Naive thymus-derived CD8-positive, alpha-beta T cell (primary cell): ENCODE measurements at regions not wholly inside any gene's neighbourhood (a gene's known extent, or its start where the extent isn't known, plus 50 kb on each side); places are given as distances from the start of the nearest gene placed in this dataset.

ENCODE experiments used
- ATAC-seq, 2 donors: fragments of 150-1000 bp; cut with Tn5 transposase in 1 of 2; sonication (Bioruptor Pico), chemical (Tn5 transposase) in 1 of 2; 1 replicate in 1 of 2; 2 replicates in 1 of 2; pipeline ENCODE4 v1.10.0; 2021; ENCODE audit warnings: mild to moderate bottlenecking in 2 of 2, moderate library complexity in 2 of 2
- POLR2A ChIA-PET: fragments of 350-600 bp; sonication (Branson Sonifier 250); formaldehyde crosslinking; loops from one replicate; lab custom pipeline; 2021; ENCODE audit warnings: antibody characterized with exemption; lab: Charles Lee
- DNase-seq, 10 donors: peaks; one replicate each; pipeline versions ENCODE4 v3.0.0 to v3.0.0-alpha.2; 2020 to 2022
- H3K27ac Mint-ChIP-seq, 10 donors: one replicate each; pipeline ENCODE4 v1.8.0; 2020 to 2022; ENCODE audit warnings: mild to moderate bottlenecking in 10 of 10, mixed read lengths in 10 of 10, moderate library complexity in 4 of 10, inconsistent platforms in 1 of 10
- H3K27me3 Mint-ChIP-seq, 5 donors: one replicate each; pipeline ENCODE4 v1.8.0; 2021 to 2022; ENCODE audit warnings: mixed read lengths in 5 of 5
- H3K36me3 Mint-ChIP-seq, 3 donors: one replicate each; pipeline ENCODE4 v1.8.0; 2020 to 2022; ENCODE audit warnings: mixed read lengths in 3 of 3, mild to moderate bottlenecking in 2 of 3, inconsistent platforms in 1 of 3
- H3K4me1 Mint-ChIP-seq, 4 donors: one replicate each; pipeline ENCODE4 v1.8.0; 2021 to 2022; ENCODE audit warnings: mixed read lengths in 4 of 4
- H3K4me3 Mint-ChIP-seq, 10 donors: one replicate each; pipeline ENCODE4 v1.8.0; 2020 to 2022; ENCODE audit warnings: mild to moderate bottlenecking in 10 of 10, mixed read lengths in 10 of 10, moderate library complexity in 6 of 10, inconsistent platforms in 1 of 10
- H3K9me3 Mint-ChIP-seq, 9 donors: one replicate each; pipeline ENCODE4 v1.8.0; 2020 to 2022; ENCODE audit warnings: mixed read lengths in 9 of 9, mild to moderate bottlenecking in 3 of 9, inconsistent platforms in 1 of 9, moderate library complexity in 1 of 9

DNA sequence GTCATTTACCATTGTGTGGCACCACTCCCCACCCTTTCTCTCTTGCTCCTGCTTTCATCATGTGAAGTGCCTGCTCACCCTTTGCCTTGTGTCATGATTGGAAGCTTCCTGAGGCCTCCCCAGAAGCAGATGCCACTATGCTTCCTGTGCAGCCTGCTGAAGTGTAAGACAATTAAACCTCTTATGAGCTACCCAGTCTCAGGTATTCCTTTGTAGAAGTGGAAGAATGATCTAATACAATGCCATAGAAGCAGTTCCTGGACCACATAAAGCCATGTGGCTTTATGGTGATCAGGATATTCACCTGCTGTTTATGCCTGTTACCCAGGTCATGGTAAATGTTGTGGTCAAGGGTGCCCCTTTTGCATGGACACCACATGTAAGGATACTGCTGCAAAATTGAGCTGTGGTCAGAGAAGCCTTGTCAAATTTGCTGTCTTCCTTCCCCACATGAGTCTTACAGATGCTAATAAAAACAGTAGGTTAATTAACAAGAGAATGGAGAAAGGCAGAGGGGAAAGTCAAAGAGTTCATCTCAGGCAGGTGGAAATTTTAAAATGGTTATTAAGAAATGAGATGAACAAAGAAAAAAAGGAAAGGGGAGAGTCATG is 112.8 kb upstream of the IFNG-AS1 start:
- H3K27ac Mint-ChIP-seq: peak overlapping the region in 2 of 10 donors; percentile 38 to 63
- peaks cover 0 to 4% (median 0%) of the 10 kb centered on the region in 4 donors for H3K4me1 Mint-ChIP-seq
- peaks cover 0 to 2% (median 0%) of the 10 kb centered on the region in 5 donors for H3K27me3 Mint-ChIP-seq
- POLR2A ChIA-PET: interaction anchor here (0.6 kb wide), 1 partner anchor 19 kb away, joined by 9 read pairs; no protein-coding TSS in a partner anchor
- H3K4me3 Mint-ChIP-seq: no peak overlapping the region
- H3K36me3 Mint-ChIP-seq: peaks cover 0 to 10% (median 4%) of the 10 kb centered on the region in 3 donors
- DNase-seq (no peak), ATAC-seq (no peak)
- peaks cover 0 to 6% (median 0%) of the 10 kb centered on the region in 9 donors for H3K9me3 Mint-ChIP-seq

DNA sequence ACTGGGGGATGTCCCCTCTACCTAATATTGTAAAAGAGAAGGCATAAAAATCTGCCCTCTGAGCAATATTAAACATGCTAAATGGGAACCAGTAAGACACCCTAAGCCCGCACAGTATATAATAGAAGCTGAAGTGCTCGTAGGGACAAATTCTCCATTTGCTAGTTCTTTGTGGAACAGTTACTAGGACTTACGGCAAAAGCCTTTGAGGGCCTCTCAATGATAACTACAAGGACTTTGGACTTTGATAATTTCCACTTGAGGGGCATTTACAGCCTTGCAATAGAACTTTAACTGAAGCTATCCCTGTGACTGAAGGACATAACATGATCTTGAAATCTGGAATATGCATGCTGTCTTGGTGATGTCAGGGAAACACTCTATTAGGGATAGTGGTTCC is 111.5 kb upstream of the IFNG-AS1 start:
- DNase-seq (no peak), ATAC-seq (no peak)
- peaks cover 0 to 4% (median 0%) of the 10 kb centered on the region in 4 donors for H3K4me1 Mint-ChIP-seq
- no peak overlapping the region for H3K4me3 Mint-ChIP-seq
- POLR2A ChIA-PET: interaction anchor here (0.6 kb wide), 1 partner anchor 139 kb away, joined by 3 read pairs; no protein-coding TSS in a partner anchor
- H3K36me3 Mint-ChIP-seq: peaks cover 0 to 10% (median 4%) of the 10 kb centered on the region in 3 donors
- peaks cover 0 to 6% (median 0%) of the 10 kb centered on the region in 9 donors for H3K9me3 Mint-ChIP-seq
- no peak overlapping the region for H3K27ac Mint-ChIP-seq
- peaks cover 0 to 2% (median 0%) of the 10 kb centered on the region in 5 donors for H3K27me3 Mint-ChIP-seq

- no peak for DNase-seq
- H3K9me3 Mint-ChIP-seq: peaks cover 0 to 6% (median 0%) of the 10 kb centered on the region in 9 donors
- peaks cover 0 to 10% (median 4%) of the 10 kb centered on the region in 3 donors for H3K36me3 Mint-ChIP-seq
- peaks cover 0 to 8% (median 0%) of the 10 kb centered on the region in 5 donors for H3K27me3 Mint-ChIP-seq
- peaks cover 0 to 2% (median 0%) of the 10 kb centered on the region in 4 donors for H3K4me1 Mint-ChIP-seq
- H3K27ac Mint-ChIP-seq: no peak overlapping the region
- ATAC-seq: no peak
- POLR2A ChIA-PET: no interaction called here
- H3K4me3 Mint-ChIP-seq: no peak overlapping the region
Measured at GRCh38 chr12:67879937-67880336, 109.3 kb upstream of the IFNG-AS1 start.

GRCh38 chr12:67881565-67881964 is 107.7 kb upstream of the IFNG-AS1 start:
- no peak overlapping the region for H3K27ac Mint-ChIP-seq
- ATAC-seq (no peak), DNase-seq (no peak)
- peaks cover 0 to 5% (median 1%) of the 10 kb centered on the region in 3 donors for H3K36me3 Mint-ChIP-seq
- H3K4me3 Mint-ChIP-seq: no peak overlapping the region
- H3K4me1 Mint-ChIP-seq: peaks cover 0 to 2% (median 0%) of the 10 kb centered on the region in 4 donors
- peaks cover 0 to 8% (median 0%) of the 10 kb centered on the region in 5 donors for H3K27me3 Mint-ChIP-seq
- POLR2A ChIA-PET: no interaction called here
- peaks cover 0 to 2% (median 0%) of the 10 kb centered on the region in 9 donors for H3K9me3 Mint-ChIP-seq

DNA sequence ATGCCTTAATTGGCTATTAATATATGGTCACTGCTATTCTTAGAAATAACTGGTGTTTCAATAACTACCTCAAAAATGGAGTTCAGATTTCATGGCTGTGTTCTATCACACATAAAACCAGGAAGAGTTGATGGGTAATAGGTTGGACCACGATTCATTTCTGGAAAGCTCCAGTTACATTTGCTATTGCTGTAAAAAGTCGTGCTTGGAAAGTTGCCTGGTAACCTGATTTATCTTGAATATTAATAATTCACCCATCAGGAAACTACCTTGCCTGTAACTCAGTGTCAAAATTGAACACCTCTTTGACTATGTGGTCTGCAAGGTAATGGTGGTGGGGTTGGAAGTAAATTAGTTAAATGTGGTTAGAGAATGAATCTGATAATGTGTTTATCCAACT is 104.7 kb upstream of the IFNG-AS1 start:
- Mint-ChIP-seq H3K36me3 (no peaks in the 10 kb centered on the region), H3K4me3 (no peak overlapping the region), H3K27ac (no peak overlapping the region), H3K9me3 (no peaks in the 10 kb centered on the region), H3K4me1 (peaks cover 0 to 1% (median 0%) of the 10 kb centered on the region in 4 donors), H3K27me3 (peaks cover 0 to 8% (median 0%) of the 10 kb centered on the region in 5 donors)
- no peak for DNase-seq
- POLR2A ChIA-PET: no interaction called here
- ATAC-seq: no peak

DNA sequence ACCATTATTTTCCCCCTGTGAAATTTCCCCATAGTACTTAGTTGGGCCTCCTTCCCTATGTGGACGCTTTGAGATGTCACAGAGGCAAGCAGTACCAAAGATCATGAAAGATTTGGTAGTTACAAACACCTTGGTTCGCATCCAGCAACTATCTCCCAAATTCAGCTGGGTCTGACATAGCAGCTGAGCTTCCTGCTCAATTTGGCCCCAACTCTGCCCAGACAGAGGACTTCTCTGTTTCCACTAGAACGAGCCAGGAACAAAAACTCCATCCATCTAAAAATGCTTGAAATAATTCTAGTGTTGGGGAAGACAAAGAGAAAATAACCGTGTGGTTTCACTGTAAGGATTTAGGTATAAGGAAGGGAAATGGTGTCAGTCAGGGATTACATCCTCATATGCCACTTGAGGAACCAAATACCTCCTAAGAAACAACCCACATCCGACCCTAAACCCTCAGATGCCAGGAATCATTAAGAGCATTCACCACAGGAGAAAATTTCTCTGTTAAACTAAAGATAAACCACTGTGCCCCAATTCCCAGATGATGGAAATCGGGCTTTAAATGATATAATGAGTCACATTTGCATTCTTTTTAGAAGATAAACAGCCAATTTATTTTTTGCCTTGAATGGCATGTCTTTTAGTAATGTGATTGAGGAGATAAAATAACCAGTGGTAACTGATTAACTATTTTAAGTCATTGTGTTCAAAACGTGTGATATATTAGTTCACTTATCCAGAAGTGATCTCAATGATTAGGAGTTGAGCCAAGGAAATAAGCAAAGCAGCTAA is 103.7 kb upstream of the IFNG-AS1 start:
- Mint-ChIP-seq H3K36me3 (no peaks in the 10 kb centered on the region), H3K27ac (peak overlapping the region in 1 of 10 donors; percentile 33), H3K9me3 (no peaks in the 10 kb centered on the region), H3K4me1 (peaks cover 1 to 4% (median 2%) of the 10 kb centered on the region in 4 donors), H3K27me3 (peaks cover 0 to 8% (median 0%) of the 10 kb centered on the region in 5 donors), H3K4me3 (no peak overlapping the region)
- DNase-seq: no peak
- no peak for ATAC-seq
- POLR2A ChIA-PET: no interaction called here

GRCh38 chr12:67887065-67887464 is 102.2 kb upstream of the IFNG-AS1 start:
- POLR2A ChIA-PET: no interaction called here
- Mint-ChIP-seq H3K27me3 (peaks cover 0 to 8% (median 0%) of the 10 kb centered on the region in 5 donors), H3K36me3 (no peaks in the 10 kb centered on the region), H3K4me3 (no peak overlapping the region), H3K9me3 (no peaks in the 10 kb centered on the region), H3K4me1 (peaks cover 12 to 18% (median 16%) of the 10 kb centered on the region in 4 donors), H3K27ac (no peak overlapping the region)
- DNase-seq: no peak
- ATAC-seq: no peak

- Mint-ChIP-seq H3K4me3 (no peak overlapping the region), H3K4me1 (peaks cover 15 to 18% (median 17%) of the 10 kb centered on the region in 4 donors), H3K27me3 (peaks cover 0 to 2% (median 0%) of the 10 kb centered on the region in 5 donors), H3K36me3 (peaks cover 0 to 5% (median 0%) of the 10 kb centered on the region in 3 donors), H3K9me3 (peaks cover 0 to 3% (median 0%) of the 10 kb centered on the region in 9 donors), H3K27ac (peak overlapping the region in 1 of 10 donors; percentile 66)
- DNase-seq (no peak), ATAC-seq (no peak)
- POLR2A ChIA-PET: interaction anchor here (0.8 kb wide), 1 partner anchor 11 kb away, joined by 7 read pairs; no protein-coding TSS in a partner anchor
Measured at GRCh38 chr12:67889931-67890330, 99.3 kb upstream of the IFNG-AS1 start.

GRCh38 chr12:67890726-67891258 is 98.5 kb upstream of the IFNG-AS1 start:
- Mint-ChIP-seq H3K9me3 (peaks cover 0 to 3% (median 0%) of the 10 kb centered on the region in 9 donors), H3K36me3 (peaks cover 0 to 5% (median 0%) of the 10 kb centered on the region in 3 donors), H3K4me1 (peaks cover 15 to 18% (median 17%) of the 10 kb centered on the region in 4 donors), H3K27ac (no peak overlapping the region), H3K4me3 (peak overlapping the region in 1 of 10 donors; percentile 30), H3K27me3 (peaks cover 0 to 2% (median 0%) of the 10 kb centered on the region in 5 donors)
- no peak for DNase-seq
- no peak for ATAC-seq
- POLR2A ChIA-PET: interaction anchor here (0.8 kb wide), 1 partner anchor 10 kb away, joined by 7 read pairs; no protein-coding TSS in a partner anchor

DNA sequence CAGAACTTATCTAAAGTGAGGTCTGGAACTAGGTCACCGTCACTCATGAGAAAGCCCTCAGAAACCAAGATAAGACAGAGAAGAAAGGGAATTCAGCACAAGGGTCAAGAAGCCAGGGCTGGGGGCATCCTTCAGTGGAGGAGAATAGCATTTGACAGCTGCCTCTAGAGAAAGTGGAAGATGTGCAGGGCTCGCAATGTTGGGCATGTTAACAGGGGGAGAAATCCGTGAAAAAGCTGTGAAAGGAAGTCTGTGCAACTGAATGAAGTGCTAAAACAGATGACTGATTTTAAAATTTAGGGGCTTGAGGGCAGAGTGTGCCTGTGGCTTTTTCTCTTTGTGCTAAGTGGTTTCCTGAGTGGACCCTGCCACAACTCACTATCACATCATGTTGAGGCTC is 97.7 kb upstream of the IFNG-AS1 start:
- POLR2A ChIA-PET: no interaction called here
- no peak for ATAC-seq

DNA sequence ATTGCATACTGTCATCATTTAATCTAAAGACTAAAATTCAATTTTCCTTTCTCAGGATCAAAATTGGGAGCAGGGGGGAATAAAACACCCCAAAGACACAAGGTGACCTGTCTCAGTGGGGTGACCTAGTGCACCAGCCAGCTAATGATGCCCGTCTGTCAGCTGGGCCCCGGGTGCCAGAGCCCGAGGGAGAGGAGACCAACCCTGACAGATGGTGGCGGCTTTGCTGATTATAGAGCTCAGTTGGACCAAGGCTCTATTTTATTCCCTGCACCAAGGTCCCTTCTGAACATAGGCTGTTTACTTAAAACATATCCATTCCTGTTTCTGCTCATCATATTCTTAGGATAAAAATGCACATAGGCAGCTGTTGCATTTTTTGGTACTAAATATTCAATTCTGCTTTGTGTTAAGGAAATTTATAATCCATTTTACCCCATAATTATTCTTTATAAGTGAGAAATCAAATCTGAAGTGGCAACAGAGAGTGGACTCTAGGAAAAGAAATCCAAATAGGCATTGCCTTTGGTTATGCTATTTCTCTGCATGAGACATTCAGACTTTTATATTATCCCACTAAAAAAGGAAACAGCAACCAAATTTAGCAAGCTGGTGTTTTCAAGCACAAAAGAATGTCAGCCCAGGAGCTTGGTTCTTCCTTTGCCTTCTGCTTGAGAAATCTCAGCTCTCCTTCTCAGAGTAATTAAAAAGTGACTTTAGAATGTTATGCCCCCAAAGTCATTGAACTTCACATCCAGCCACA is 96.8 kb upstream of the IFNG-AS1 start:
- Mint-ChIP-seq H3K36me3 (peaks cover 0 to 5% (median 4%) of the 10 kb centered on the region in 3 donors), H3K4me1 (peaks cover 15 to 18% (median 17%) of the 10 kb centered on the region in 4 donors), H3K27me3 (peaks cover 0 to 2% (median 0%) of the 10 kb centered on the region in 5 donors), H3K9me3 (peaks cover 0 to 10% (median 2%) of the 10 kb centered on the region in 9 donors), H3K4me3 (no peak overlapping the region), H3K27ac (no peak overlapping the region)
- no peak for DNase-seq
- no peak for ATAC-seq
- POLR2A ChIA-PET: no interaction called here

More for the DNA sequence above, 97.7 kb upstream of the IFNG-AS1 start:
- peaks cover 15 to 18% (median 17%) of the 10 kb centered on the region in 4 donors for H3K4me1 Mint-ChIP-seq
- peaks cover 0 to 9% (median 2%) of the 10 kb centered on the region in 9 donors for H3K9me3 Mint-ChIP-seq
- H3K27me3 Mint-ChIP-seq: peaks cover 0 to 2% (median 0%) of the 10 kb centered on the region in 5 donors
- H3K27ac Mint-ChIP-seq: peak overlapping the region in 3 of 10 donors; percentile 21 to 44 (median 34)
- no peak for DNase-seq
- peaks cover 0 to 5% (median 4%) of the 10 kb centered on the region in 3 donors for H3K36me3 Mint-ChIP-seq
- peak overlapping the region in 1 of 10 donors; percentile 29 for H3K4me3 Mint-ChIP-seq
